SK-N-SH (cell line): ENCODE measurements at regions not wholly inside any gene's neighbourhood (a gene's known extent, or its start where the extent isn't known, plus 50 kb on each side); places are given as distances from the start of the nearest gene placed in this dataset.
A peak's percentile ranks its signal among the peaks of the same experiment; 100 is the strongest.

ENCODE experiments used
- CTCF ChIA-PET: fragments of 300-600, 350-600 bp; formaldehyde crosslinking; extraction: SDS; loops from one replicate; lab custom pipeline; 2021; lab: Yijun Ruan, JAX
- POLR2A ChIA-PET: fragments of 350-600 bp; sonication (Branson Sonifier 250); formaldehyde crosslinking; extraction: SDS; loops from one replicate; lab custom pipeline; 2020; ENCODE audit warnings: antibody characterized with exemption, inconsistent platforms; lab: Yijun Ruan, JAX
- DNase-seq: peaks from one replicate; pipeline ENCODE4 v3.0.0; 2012
- H2AFZ ChIP-seq: fragments of 200-600 bp; sonication (generic); 2 replicates; pipeline ENCODE4 v1.8.1; 2016; ENCODE audit warnings: antibody characterized with exemption, mild to moderate bottlenecking, low read depth
- H3F3A ChIP-seq: fragments of 200-600 bp; sonication (generic); replicated peaks from 2 replicates; pipeline ENCODE3; 2016; ENCODE audit warnings: antibody characterized with exemption, mild to moderate bottlenecking; ENCODE audit not compliant: insufficient read depth
- H3K27ac ChIP-seq, 2 experiments: fragments of 200-500 bp in 1 of 2; fragments of 200-600 bp in 1 of 2; sonication (Bioruptor generic) in 1 of 2; sonication (generic), shearing (Covaris generic) in 1 of 2; 2 replicates each; pipeline versions ENCODE4 v1.5.1 to v1.6.1; 2014 to 2016; ENCODE audit warnings: low read depth in 2 of 2, inconsistent platforms in 1 of 2, low read length in 1 of 2, mild to moderate bottlenecking in 1 of 2, mixed read lengths in 1 of 2
- H3K27me3 ChIP-seq: fragments of 200-600 bp; sonication (generic), shearing (Covaris generic); 2 replicates; pipeline ENCODE4 v1.6.1; 2016; ENCODE audit warnings: mixed run types; ENCODE audit not compliant: insufficient read depth
- H3K36me3 ChIP-seq, 2 experiments: fragments of 200-500 bp in 1 of 2; fragments of 200-600 bp in 1 of 2; sonication (Bioruptor generic) in 1 of 2; sonication (generic) in 1 of 2; replicated peaks in 1 of 2; 2 replicates each; pipeline versions ENCODE3 to v1.5.1; 2014 to 2016; ENCODE audit warnings: low read length in 1 of 2, mild to moderate bottlenecking in 1 of 2; ENCODE audit not compliant: insufficient read depth in 2 of 2, control insufficient read depth in 1 of 2
- H3K4me1 ChIP-seq, 2 experiments: fragments of 200-500 bp in 1 of 2; fragments of 200-600 bp in 1 of 2; sonication (Bioruptor generic) in 1 of 2; sonication (generic), shearing (Covaris generic) in 1 of 2; 2 replicates each; pipeline versions ENCODE4 v1.5.1 to v1.6.1; 2014 to 2016; ENCODE audit warnings: low read depth in 1 of 2, low read length in 1 of 2, mixed run types in 1 of 2; ENCODE audit not compliant: insufficient read depth in 2 of 2, control insufficient read depth in 1 of 2
- H3K4me2 ChIP-seq: fragments of 200-600 bp; sonication (generic), shearing (Covaris generic); 2 replicates; pipeline ENCODE4 v1.6.1; 2017; ENCODE audit warnings: mixed run types
- H3K4me3 ChIP-seq, 2 experiments: fragments of 200-500 bp in 1 of 2; fragments of 200-600 bp in 1 of 2; sonication (Bioruptor generic) in 1 of 2; sonication (generic), shearing (Covaris generic) in 1 of 2; 2 replicates each; pipeline versions ENCODE4 v1.5.1 to v1.8.1; 2014 to 2016; ENCODE audit warnings: low read depth in 2 of 2, inconsistent platforms in 1 of 2, low read length in 1 of 2, mild to moderate bottlenecking in 1 of 2, mixed read lengths in 1 of 2, moderate library complexity in 1 of 2
- H3K79me2 ChIP-seq: fragments of 200-600 bp; sonication (generic); 2 replicates; pipeline ENCODE4 v1.8.1; 2017; ENCODE audit warnings: mild to moderate bottlenecking; ENCODE audit not compliant: insufficient read depth
- H3K9ac ChIP-seq: fragments of 200-600 bp; sonication (generic); 2 replicates; pipeline ENCODE4 v1.6.1; 2017; ENCODE audit warnings: mixed run types
- H3K9me2 ChIP-seq: fragments of 200-600 bp; sonication (generic); 2 replicates; pipeline ENCODE4 v1.6.1; 2017; ENCODE audit warnings: mixed run types
- H3K9me3 ChIP-seq: fragments of 200-600 bp; sonication (generic); 2 replicates; pipeline ENCODE4 v1.6.1; 2017; ENCODE audit warnings: mixed run types, mild to moderate bottlenecking, moderate library complexity
- H4K20me1 ChIP-seq: fragments of 200-600 bp; sonication (generic); 2 replicates; pipeline ENCODE4 v1.6.1; 2017; ENCODE audit warnings: mild to moderate bottlenecking, mixed run types; ENCODE audit not compliant: insufficient read depth
- CHD2 ChIP-seq: fragments of 150-350 bp; IDR thresholded peaks from 2 replicates; pipeline ENCODE4 v1.6.1; 2018; ENCODE audit warnings: low read length; ENCODE audit not compliant: partially characterized antibody
- ELF1 ChIP-seq: IDR thresholded peaks from 2 replicates; pipeline ENCODE4 v1.4.0; 2012
- EP300 ChIP-seq, 2 experiments: IDR thresholded peaks; 2 replicates each; pipeline versions ENCODE4 v1.4.0 to v1.6.1; 2012; ENCODE audit warnings: borderline replicate concordance in 1 of 2, low read depth in 1 of 2, low read length in 1 of 2
- EZH2phosphoT487 ChIP-seq: fragments of 200-600 bp; sonication (generic); IDR thresholded peaks from 2 replicates; pipeline ENCODE4 v1.6.1; 2017; ENCODE audit warnings: low read depth, mixed run types, mild to moderate bottlenecking, antibody characterized with exemption, moderate library complexity, borderline replicate concordance
- FOXM1 ChIP-seq: IDR thresholded peaks from 2 replicates; pipeline ENCODE4 v1.4.0; 2012; ENCODE audit warnings: low read depth, mild to moderate bottlenecking
- GABPA ChIP-seq: IDR thresholded peaks from 2 replicates; pipeline ENCODE4 v1.4.0; 2012; ENCODE audit warnings: low read depth, mild to moderate bottlenecking
- GATA2 ChIP-seq: sonication (generic); formaldehyde crosslinking; IDR thresholded peaks from 2 replicates; pipeline ENCODE4 v1.5.0; 2020; ENCODE audit warnings: mild to moderate bottlenecking, missing genetic modification reagents
- MAX ChIP-seq: IDR thresholded peaks from 2 replicates; pipeline ENCODE4 v1.4.0; 2012; ENCODE audit warnings: low read depth
- MXI1 ChIP-seq: IDR thresholded peaks from 2 replicates; pipeline ENCODE4 v1.6.1; 2012; ENCODE audit warnings: mild to moderate bottlenecking, low read depth, low read length, improper control_type of control experiment
- NFIC ChIP-seq: IDR thresholded peaks from 2 replicates; pipeline ENCODE4 v1.4.0; 2012; ENCODE audit warnings: borderline replicate concordance
- POLR2AphosphoS5 ChIP-seq: IDR thresholded peaks from 2 replicates; pipeline ENCODE4 v1.6.1; 2012; ENCODE audit warnings: low read depth, low read length
- RAD21 ChIP-seq: IDR thresholded peaks from 2 replicates; pipeline ENCODE4 v1.6.1; 2012; ENCODE audit warnings: mild to moderate bottlenecking, low read length
- RCOR1 ChIP-seq: fragments of 150-350 bp; IDR thresholded peaks from 2 replicates; pipeline ENCODE4 v1.6.1; 2017; ENCODE audit warnings: antibody characterized with exemption, low read length
- REST ChIP-seq: IDR thresholded peaks from 2 replicates; pipeline ENCODE4 v1.6.1; 2012; ENCODE audit warnings: mild to moderate bottlenecking, low read depth, low read length, moderate library complexity
- RFX5 ChIP-seq: IDR thresholded peaks from 2 replicates; pipeline ENCODE4 v1.6.1; 2012; ENCODE audit warnings: mild to moderate bottlenecking, improper control_type of control experiment, low read length
- RXRA ChIP-seq: IDR thresholded peaks from 2 replicates; pipeline ENCODE4 v1.4.0; 2012; ENCODE audit warnings: low read depth, mild to moderate bottlenecking, borderline replicate concordance
- SIN3A ChIP-seq: IDR thresholded peaks from 2 replicates; pipeline ENCODE4 v1.6.1; 2012; ENCODE audit warnings: low read depth, mild to moderate bottlenecking, low read length, moderate library complexity, borderline replicate concordance
- SMC3 ChIP-seq: IDR thresholded peaks from 2 replicates; pipeline ENCODE4 v1.6.1; 2012; ENCODE audit warnings: low read depth, low read length, improper control_type of control experiment
- TEAD4 ChIP-seq: IDR thresholded peaks from 2 replicates; pipeline ENCODE4 v1.4.0; 2012; ENCODE audit warnings: mild to moderate bottlenecking, borderline replicate concordance; ENCODE audit not compliant: insufficient read depth
- USF1 ChIP-seq: IDR thresholded peaks from 2 replicates; pipeline ENCODE4 v1.4.0; 2012; ENCODE audit warnings: low read depth, borderline replicate concordance
- USF2 ChIP-seq: fragments of 150-350 bp; IDR thresholded peaks from 2 replicates; pipeline ENCODE4 v1.6.1; 2017; ENCODE audit warnings: antibody characterized with exemption, low read length, low read depth, borderline replicate concordance
- YY1 ChIP-seq: IDR thresholded peaks from 2 replicates; pipeline ENCODE4 v1.4.0; 2012; ENCODE audit warnings: low read depth, mild to moderate bottlenecking
- ZBTB33 ChIP-seq: IDR thresholded peaks from 2 replicates; pipeline ENCODE4 v1.4.0; 2012; ENCODE audit warnings: low read depth, borderline replicate concordance
- WGBS: methylation state at CpG from one replicate; pipeline ENCODE4 v1.1.6; 2017; ENCODE audit warnings: low lambda C conversion rate; 5-methylcytosine and 5-hydroxymethylcytosine counted together

- no peak overlapping the region; a peak in 1 of 4 replicates for H3K4me3 ChIP-seq
- no peaks in the 10 kb centered on the region for H3K9me2 ChIP-seq
- peak; percentile 8 for DNase-seq
- no peak overlapping the region; a peak in 1 of 4 replicates for H3K27ac ChIP-seq
- H3K9me3 ChIP-seq = no peaks in the 10 kb centered on the region
- no peak overlapping the region for H3K4me2 ChIP-seq
- peaks cover 0 to 2% of the 10 kb centered on the region in 2 experiments; a peak in 2 of 4 replicates for H3K4me1 ChIP-seq
- peaks cover 3% of the 10 kb centered on the region for H3F3A ChIP-seq
- CTCF ChIA-PET = interaction anchor here (0.6 to 4.3 kb wide), 23 partner anchors 8 to 476 kb away, joined by 3 to 27 read pairs (median 3); partner anchors contain the start of gene SLCO4C1
- no peak overlapping the region for H2AFZ ChIP-seq
- no peaks in the 10 kb centered on the region for H3K27me3 ChIP-seq
- POLR2A ChIA-PET = no interaction called here
- WGBS = 27% methylated on average over 5 of the region's 5 CpGs
- H3K79me2 ChIP-seq = no peaks in the 10 kb centered on the region
- H3K36me3 ChIP-seq = no peaks in the 10 kb centered on the region
- no peaks in the 10 kb centered on the region for H4K20me1 ChIP-seq
- H3K9ac ChIP-seq = no peak overlapping the region
- TF ChIP-seq EP300 (IDR thresholded peaks at IDR 0.05; ENCODE audit: borderline replicate concordance in 1 of 2, low read depth in 1 of 2, low read length in 1 of 2) (no peak), SIN3A (no peak), YY1 (no peak), EZH2phosphoT487 (no peak), USF2 (no peak), ZBTB33 (no peak), SMC3 (peak; percentile 23; the same call in 1 of the 2 replicates), GATA2 (CRISPR knock-in tag) (no peak), RFX5 (no peak), RXRA (no peak), ELF1 (no peak), POLR2AphosphoS5 (no peak), FOXM1 (no peak), REST (no peak), USF1 (no peak), TEAD4 (no peak), MAX (no peak), RAD21 (peak; percentile 64), GABPA (no peak), MXI1 (no peak), RCOR1 (no peak), NFIC (no peak), CHD2 (no peak)
Observed at GRCh38 chr5:102583276-102584124, 84.7 kb upstream of the SLCO6A1 start.
